Upper lobe of left lung (tissue), 4 donors: ENCODE measurements at regions not wholly inside any gene's neighbourhood (a gene's known extent, or its start where the extent isn't known, plus 50 kb on each side); places are given as distances from the start of the nearest gene placed in this dataset.

Source experiments
- EP300 ChIP-seq, 4 donors: sonication (generic); formaldehyde crosslinking; IDR thresholded peaks; one replicate each; pipeline ENCODE4 v1.5.1; 2017; ENCODE audit warnings: antibody characterized with exemption in 4 of 4, control low read depth in 2 of 4
- POLR2A ChIP-seq, 4 donors: fragments of 450-650 bp; IDR thresholded peaks; one replicate each; pipeline ENCODE4 v1.5.1; 2016 to 2017; ENCODE audit warnings: antibody characterized with exemption in 4 of 4, mild to moderate bottlenecking in 2 of 4
- POLR2AphosphoS5 ChIP-seq, 2 donors: sonication (generic); formaldehyde crosslinking; IDR thresholded peaks; one replicate each; pipeline ENCODE4 v1.5.1; 2017; ENCODE audit warnings: antibody characterized with exemption in 2 of 2
- TF ChIP-seq, protein P1 (sequence below), 6 experiments: fragments of 450-650 bp in 4 of 6; fragments of 200-600 bp in 2 of 6; sonication (generic) in 2 of 6; IDR thresholded peaks; one replicate each; pipeline ENCODE4 v1.5.1; 2016 to 2019; ENCODE audit warnings: antibody characterized with exemption in 6 of 6

DNA sequence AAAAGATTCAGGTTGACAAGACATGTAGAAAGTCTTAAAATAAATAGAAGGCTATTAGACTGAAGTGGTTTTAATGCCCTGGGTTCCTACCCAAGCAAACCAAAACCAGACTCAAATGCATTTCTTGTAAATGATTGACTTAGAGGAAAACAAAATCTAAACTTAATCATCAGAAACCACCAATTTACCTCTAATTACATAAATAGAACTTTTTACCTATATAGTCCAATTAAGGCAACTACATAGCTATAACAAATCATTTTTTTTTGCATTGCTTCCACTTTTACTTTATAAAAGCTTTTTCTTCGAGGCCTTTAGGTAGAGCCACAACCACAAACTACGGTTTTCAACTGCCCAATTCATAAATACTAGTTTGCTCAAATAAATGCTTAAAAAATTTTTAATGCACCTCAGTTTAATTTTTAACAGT lies 231.3 kb upstream of the ARHGEF26 start:
- TF ChIP-seq EP300 (IDR thresholded peaks at IDR 0.05): no peak
- TF ChIP-seq POLR2A (IDR thresholded peaks at IDR 0.05): no peak
- TF ChIP-seq, protein P1, sequence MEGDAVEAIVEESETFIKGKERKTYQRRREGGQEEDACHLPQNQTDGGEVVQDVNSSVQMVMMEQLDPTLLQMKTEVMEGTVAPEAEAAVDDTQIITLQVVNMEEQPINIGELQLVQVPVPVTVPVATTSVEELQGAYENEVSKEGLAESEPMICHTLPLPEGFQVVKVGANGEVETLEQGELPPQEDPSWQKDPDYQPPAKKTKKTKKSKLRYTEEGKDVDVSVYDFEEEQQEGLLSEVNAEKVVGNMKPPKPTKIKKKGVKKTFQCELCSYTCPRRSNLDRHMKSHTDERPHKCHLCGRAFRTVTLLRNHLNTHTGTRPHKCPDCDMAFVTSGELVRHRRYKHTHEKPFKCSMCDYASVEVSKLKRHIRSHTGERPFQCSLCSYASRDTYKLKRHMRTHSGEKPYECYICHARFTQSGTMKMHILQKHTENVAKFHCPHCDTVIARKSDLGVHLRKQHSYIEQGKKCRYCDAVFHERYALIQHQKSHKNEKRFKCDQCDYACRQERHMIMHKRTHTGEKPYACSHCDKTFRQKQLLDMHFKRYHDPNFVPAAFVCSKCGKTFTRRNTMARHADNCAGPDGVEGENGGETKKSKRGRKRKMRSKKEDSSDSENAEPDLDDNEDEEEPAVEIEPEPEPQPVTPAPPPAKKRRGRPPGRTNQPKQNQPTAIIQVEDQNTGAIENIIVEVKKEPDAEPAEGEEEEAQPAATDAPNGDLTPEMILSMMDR (IDR thresholded peaks at IDR 0.05): no peak
- no peak for TF ChIP-seq POLR2AphosphoS5 (IDR thresholded peaks at IDR 0.05)
